ENCODE measurements at regions not wholly inside any gene's neighbourhood (a gene's known extent, or its start where the extent isn't known, plus 50 kb on each side); places are given as distances from the start of the nearest gene placed in this dataset.

- DNase-seq (ENCODE audit: low read depth): no peak
- no peak overlapping the region for H3K4me3 ChIP-seq (ENCODE audit: low read depth, low read length)
- TF ChIP-seq CTCF (IDR thresholded peaks at IDR 0.05; ENCODE audit: insufficient read depth, low read depth, low read length, missing control alignments): no peak
These were observed 303.9 kb downstream of the TENT4A start for GRCh38 chr5:7016999-7017747.

- no peak for TF ChIP-seq CTCF (IDR thresholded peaks at IDR 0.05; ENCODE audit: insufficient read depth, low read depth, low read length, missing control alignments)
- DNase-seq (ENCODE audit: low read depth): no peak
- no peak overlapping the region for H3K4me3 ChIP-seq (ENCODE audit: low read depth, low read length)
These were observed 305.0 kb downstream of the TENT4A start for GRCh38 chr5:7018198-7018597.

GRCh38 chr5:7018601-7019000 is 305.4 kb downstream of the TENT4A start:
- H3K4me3 ChIP-seq (ENCODE audit: low read depth, low read length): no peak overlapping the region
- no peak for DNase-seq (ENCODE audit: low read depth)
- no peak for TF ChIP-seq CTCF (IDR thresholded peaks at IDR 0.05; ENCODE audit: insufficient read depth, low read depth, low read length, missing control alignments)

- DNase-seq (ENCODE audit: low read depth): no peak
- H3K4me3 ChIP-seq (ENCODE audit: low read depth, low read length): no peak overlapping the region
- no peak for TF ChIP-seq CTCF (IDR thresholded peaks at IDR 0.05; ENCODE audit: insufficient read depth, low read depth, low read length, missing control alignments)
These were observed 323.1 kb downstream of the TENT4A start for GRCh38 chr5:7036192-7036835.

- no peak overlapping the region for H3K4me3 ChIP-seq (ENCODE audit: low read depth, low read length)
These were observed 325.8 kb downstream of the TENT4A start for GRCh38 chr5:7039074-7039473.

GRCh38 chr5:7040111-7040510 is 326.9 kb downstream of the TENT4A start:
- no peak overlapping the region for H3K4me3 ChIP-seq (ENCODE audit: low read depth, low read length)
- no peak for DNase-seq (ENCODE audit: low read depth)
- no peak for TF ChIP-seq CTCF (IDR thresholded peaks at IDR 0.05; ENCODE audit: insufficient read depth, low read depth, low read length, missing control alignments)

More at GRCh38 chr5:7039074-7039473, 325.8 kb downstream of the TENT4A start:
- TF ChIP-seq CTCF (IDR thresholded peaks at IDR 0.05; ENCODE audit: insufficient read depth, low read depth, low read length, missing control alignments): no peak
- DNase-seq (ENCODE audit: low read depth): no peak

All from GM12865 (cell line).